ENCODE measurements at regions not wholly inside any gene's neighbourhood (a gene's known extent, or its start where the extent isn't known, plus 50 kb on each side); places are given as distances from the start of the nearest gene placed in this dataset.
"Not testable (repeated sequence)": the region's sequence is repeated elsewhere in the genome, so short reads cannot be mapped to it uniquely, and the experiment has no call there.

GRCh38 chr12:84128117-84128991 is 784.2 kb downstream of the SLC6A15 start:
- H3K36me3 ChIP-seq (ENCODE audit: insufficient read depth, low read length): no peaks in the 10 kb centered on the region
- no peaks in the 10 kb centered on the region for H3K27me3 ChIP-seq (ENCODE audit: insufficient read depth, low read length)
- H3K9me3 ChIP-seq (ENCODE audit: low read length): no peaks in the 10 kb centered on the region
- H3K4me3 ChIP-seq (ENCODE audit: low read length): no peak overlapping the region
- no peaks in the 10 kb centered on the region for H3K4me1 ChIP-seq (ENCODE audit: insufficient read depth, low read length)
- H2AFZ ChIP-seq (ENCODE audit: low read depth, low read length): no peak overlapping the region

- Histone ChIP-seq H3K4me3 (ENCODE audit: low read length) (no peak overlapping the region), H3K36me3 (ENCODE audit: insufficient read depth, low read length) (no peaks in the 10 kb centered on the region), H2AFZ (ENCODE audit: low read depth, low read length) (no peak overlapping the region), H3K4me1 (ENCODE audit: insufficient read depth, low read length) (no peaks in the 10 kb centered on the region), H3K9me3 (ENCODE audit: low read length) (no peaks in the 10 kb centered on the region), H3K27me3 (ENCODE audit: insufficient read depth, low read length) (no peaks in the 10 kb centered on the region)
Observed at GRCh38 chr12:84124211-84124610, 788.4 kb downstream of the SLC6A15 start.

GRCh38 chr12:84117190-84117589 is 795.4 kb downstream of the SLC6A15 start:
- no peaks in the 10 kb centered on the region for H3K27me3 ChIP-seq (ENCODE audit: insufficient read depth, low read length)
- no peaks in the 10 kb centered on the region for H3K36me3 ChIP-seq (ENCODE audit: insufficient read depth, low read length)
- H3K4me1 ChIP-seq (ENCODE audit: insufficient read depth, low read length): no peaks in the 10 kb centered on the region
- no peak overlapping the region for H2AFZ ChIP-seq (ENCODE audit: low read depth, low read length)
- H3K9me3 ChIP-seq (ENCODE audit: low read length): no peaks in the 10 kb centered on the region
- H3K4me3 ChIP-seq (ENCODE audit: low read length): no peak overlapping the region

- Histone ChIP-seq H3K4me3 (ENCODE audit: low read length) (no peak overlapping the region), H3K27me3 (ENCODE audit: insufficient read depth, low read length) (no peaks in the 10 kb centered on the region), H3K9me3 (ENCODE audit: low read length) (no peaks in the 10 kb centered on the region), H3K4me1 (ENCODE audit: insufficient read depth, low read length) (no peaks in the 10 kb centered on the region), H3K36me3 (ENCODE audit: insufficient read depth, low read length) (no peaks in the 10 kb centered on the region), H2AFZ (ENCODE audit: low read depth, low read length) (no peak overlapping the region)
Observed at GRCh38 chr12:84113666-84114065, 798.9 kb downstream of the SLC6A15 start.

GRCh38 chr12:84103886-84104285 is 808.7 kb downstream of the SLC6A15 start:
- not testable (repeated sequence) for H3K36me3 ChIP-seq (ENCODE audit: insufficient read depth, low read length)

GRCh38 chr12:84101963-84102362 is 810.6 kb downstream of the SLC6A15 start:
- not testable (repeated sequence) for H2AFZ ChIP-seq (ENCODE audit: low read depth, low read length); H3K4me1 ChIP-seq (ENCODE audit: insufficient read depth, low read length); H3K4me3 ChIP-seq (ENCODE audit: low read length); H3K27me3 ChIP-seq (ENCODE audit: insufficient read depth, low read length); H3K9me3 ChIP-seq (ENCODE audit: low read length); H3K36me3 ChIP-seq (ENCODE audit: insufficient read depth, low read length)

More at GRCh38 chr12:84103886-84104285, 808.7 kb downstream of the SLC6A15 start:
- H3K4me1 ChIP-seq (ENCODE audit: insufficient read depth, low read length); H3K27me3 ChIP-seq (ENCODE audit: insufficient read depth, low read length); H3K9me3 ChIP-seq (ENCODE audit: low read length); H3K4me3 ChIP-seq (ENCODE audit: low read length); H2AFZ ChIP-seq (ENCODE audit: low read depth, low read length): not testable (repeated sequence)

GRCh38 chr12:84099591-84099990 is 813.0 kb downstream of the SLC6A15 start:
- not testable (repeated sequence) for H3K9me3 ChIP-seq (ENCODE audit: low read length); H3K4me3 ChIP-seq (ENCODE audit: low read length); H3K36me3 ChIP-seq (ENCODE audit: insufficient read depth, low read length); H3K27me3 ChIP-seq (ENCODE audit: insufficient read depth, low read length); H3K4me1 ChIP-seq (ENCODE audit: insufficient read depth, low read length); H2AFZ ChIP-seq (ENCODE audit: low read depth, low read length)

GRCh38 chr12:84091651-84092050 is 820.9 kb downstream of the SLC6A15 start:
- Histone ChIP-seq H3K9me3 (ENCODE audit: low read length) (no peaks in the 10 kb centered on the region), H3K4me1 (ENCODE audit: insufficient read depth, low read length) (no peaks in the 10 kb centered on the region), H3K27me3 (ENCODE audit: insufficient read depth, low read length) (no peaks in the 10 kb centered on the region), H3K4me3 (ENCODE audit: low read length) (no peak overlapping the region), H2AFZ (ENCODE audit: low read depth, low read length) (no peak overlapping the region), H3K36me3 (ENCODE audit: insufficient read depth, low read length) (no peaks in the 10 kb centered on the region)

- H3K27me3 ChIP-seq (ENCODE audit: insufficient read depth, low read length): no peaks in the 10 kb centered on the region
- H3K36me3 ChIP-seq (ENCODE audit: insufficient read depth, low read length): no peaks in the 10 kb centered on the region
- H2AFZ ChIP-seq (ENCODE audit: low read depth, low read length): no peak overlapping the region
- H3K9me3 ChIP-seq (ENCODE audit: low read length): no peaks in the 10 kb centered on the region
- no peaks in the 10 kb centered on the region for H3K4me1 ChIP-seq (ENCODE audit: insufficient read depth, low read length)
- H3K4me3 ChIP-seq (ENCODE audit: low read length): no peak overlapping the region
Observed at GRCh38 chr12:84089356-84089755, 823.2 kb downstream of the SLC6A15 start.

- no peaks in the 10 kb centered on the region for H3K27me3 ChIP-seq (ENCODE audit: insufficient read depth, low read length)
- no peak overlapping the region for H3K4me3 ChIP-seq (ENCODE audit: low read length)
- no peaks in the 10 kb centered on the region for H3K4me1 ChIP-seq (ENCODE audit: insufficient read depth, low read length)
- no peaks in the 10 kb centered on the region for H3K36me3 ChIP-seq (ENCODE audit: insufficient read depth, low read length)
- no peaks in the 10 kb centered on the region for H3K9me3 ChIP-seq (ENCODE audit: low read length)
- H2AFZ ChIP-seq (ENCODE audit: low read depth, low read length): no peak overlapping the region
Observed at GRCh38 chr12:84085046-84085445, 827.6 kb downstream of the SLC6A15 start.

GRCh38 chr12:84079626-84080025 is 833.0 kb downstream of the SLC6A15 start:
- Histone ChIP-seq H3K4me3 (ENCODE audit: low read length) (no peak overlapping the region), H2AFZ (ENCODE audit: low read depth, low read length) (no peak overlapping the region), H3K4me1 (ENCODE audit: insufficient read depth, low read length) (no peaks in the 10 kb centered on the region)

GRCh38 chr12:84077679-84078078 is 834.9 kb downstream of the SLC6A15 start:
- Histone ChIP-seq H3K4me1 (ENCODE audit: insufficient read depth, low read length) (no peaks in the 10 kb centered on the region), H3K9me3 (ENCODE audit: low read length) (no peaks in the 10 kb centered on the region), H2AFZ (ENCODE audit: low read depth, low read length) (no peak overlapping the region), H3K27me3 (ENCODE audit: insufficient read depth, low read length) (no peaks in the 10 kb centered on the region), H3K36me3 (ENCODE audit: insufficient read depth, low read length) (no peaks in the 10 kb centered on the region), H3K4me3 (ENCODE audit: low read length) (no peak overlapping the region)

More at GRCh38 chr12:84079626-84080025, 833.0 kb downstream of the SLC6A15 start:
- Histone ChIP-seq H3K36me3 (ENCODE audit: insufficient read depth, low read length) (no peaks in the 10 kb centered on the region), H3K27me3 (ENCODE audit: insufficient read depth, low read length) (no peaks in the 10 kb centered on the region), H3K9me3 (ENCODE audit: low read length) (no peaks in the 10 kb centered on the region)

- Histone ChIP-seq H3K9me3 (ENCODE audit: low read length) (no peaks in the 10 kb centered on the region), H3K36me3 (ENCODE audit: insufficient read depth, low read length) (no peaks in the 10 kb centered on the region), H3K4me1 (ENCODE audit: insufficient read depth, low read length) (no peaks in the 10 kb centered on the region), H2AFZ (ENCODE audit: low read depth, low read length) (no peak overlapping the region), H3K4me3 (ENCODE audit: low read length) (no peak overlapping the region), H3K27me3 (ENCODE audit: insufficient read depth, low read length) (no peaks in the 10 kb centered on the region)
Observed at GRCh38 chr12:84075991-84076390, 836.6 kb downstream of the SLC6A15 start.

- H3K27me3 ChIP-seq (ENCODE audit: insufficient read depth, low read length): no peaks in the 10 kb centered on the region
- H3K4me3 ChIP-seq (ENCODE audit: low read length): no peak overlapping the region
- no peaks in the 10 kb centered on the region for H3K9me3 ChIP-seq (ENCODE audit: low read length)
- H3K36me3 ChIP-seq (ENCODE audit: insufficient read depth, low read length): no peaks in the 10 kb centered on the region
- H2AFZ ChIP-seq (ENCODE audit: low read depth, low read length): no peak overlapping the region
- no peaks in the 10 kb centered on the region for H3K4me1 ChIP-seq (ENCODE audit: insufficient read depth, low read length)
Observed at GRCh38 chr12:84073401-84073800, 839.2 kb downstream of the SLC6A15 start.

All from neuron (in vitro differentiated cells).